ENCODE measurements at regions not wholly inside any gene's neighbourhood (a gene's known extent, or its start where the extent isn't known, plus 50 kb on each side); places are given as distances from the start of the nearest gene placed in this dataset.
A peak's percentile ranks its signal among the peaks of the same experiment; 100 is the strongest.

GRCh38 chr10:27393961-27394360 lies 110.1 kb upstream of the RAB18 start:
- H3K4me3 ChIP-seq (ENCODE audit: control insufficient read depth, low read depth, low read length), result no peak overlapping the region
- TF ChIP-seq CTCF (IDR thresholded peaks at IDR 0.05; ENCODE audit: control insufficient read depth, insufficient read depth, low read depth, low read length, missing control alignments), result no peak
- no peak for DNase-seq (ENCODE audit: low read depth)

DNA sequence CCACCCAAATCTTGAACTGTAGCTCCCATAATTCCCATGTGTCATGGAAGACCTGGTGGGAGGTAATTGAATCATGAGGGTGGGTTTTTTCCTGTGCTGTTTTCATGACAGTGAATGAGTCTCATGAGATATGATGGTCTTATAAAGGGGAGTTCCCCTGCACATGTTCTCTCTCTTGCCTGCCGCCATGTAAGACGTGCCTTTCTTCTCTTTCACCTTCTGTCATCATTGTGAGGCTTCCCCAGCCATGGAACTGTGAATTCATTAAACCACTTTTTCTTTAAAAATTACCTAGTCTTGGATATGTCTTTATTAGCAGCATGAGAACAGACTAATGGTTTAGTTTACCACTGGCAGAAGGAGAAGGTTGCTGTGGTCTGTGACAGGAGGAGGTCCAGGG lies 111.5 kb upstream of the RAB18 start:
- no peak for DNase-seq (ENCODE audit: low read depth)
- no peak for TF ChIP-seq CTCF (IDR thresholded peaks at IDR 0.05; ENCODE audit: control insufficient read depth, insufficient read depth, low read depth, low read length, missing control alignments)
- no peak overlapping the region for H3K4me3 ChIP-seq (ENCODE audit: control insufficient read depth, low read depth, low read length)

GRCh38 chr10:27391916-27392315 lies 112.2 kb upstream of the RAB18 start:
- H3K4me3 ChIP-seq (ENCODE audit: control insufficient read depth, low read depth, low read length), result no peak overlapping the region
- no peak for TF ChIP-seq CTCF (IDR thresholded peaks at IDR 0.05; ENCODE audit: control insufficient read depth, insufficient read depth, low read depth, low read length, missing control alignments)
- DNase-seq (ENCODE audit: low read depth), result no peak

- no peak for TF ChIP-seq CTCF (IDR thresholded peaks at IDR 0.05; ENCODE audit: control insufficient read depth, insufficient read depth, low read depth, low read length, missing control alignments)
- no peak overlapping the region for H3K4me3 ChIP-seq (ENCODE audit: control insufficient read depth, low read depth, low read length)
- DNase-seq (ENCODE audit: low read depth), result no peak
Observed at GRCh38 chr10:27391325-27391724, 112.8 kb upstream of the RAB18 start.

DNA sequence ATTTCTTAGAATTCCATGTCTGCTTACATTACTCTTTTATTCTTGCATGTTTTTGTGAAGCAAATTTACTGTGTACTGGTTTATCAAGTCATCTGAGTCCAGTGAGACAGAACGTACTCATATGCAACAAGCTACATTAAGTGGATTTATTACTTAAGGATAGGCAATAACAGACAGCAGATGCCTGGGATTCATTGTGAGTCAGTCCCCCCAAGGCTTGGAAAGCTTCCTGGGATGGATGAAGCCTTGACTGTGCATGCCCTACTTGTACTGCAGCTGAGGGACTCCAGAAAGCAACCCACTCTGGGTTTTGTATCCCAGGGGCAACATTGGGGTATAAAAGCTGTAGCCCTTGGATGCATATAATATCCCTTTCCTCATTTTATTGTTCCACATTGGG lies 113.4 kb upstream of the RAB18 start:
- no peak for TF ChIP-seq CTCF (IDR thresholded peaks at IDR 0.05; ENCODE audit: control insufficient read depth, insufficient read depth, low read depth, low read length, missing control alignments)
- H3K4me3 ChIP-seq (ENCODE audit: control insufficient read depth, low read depth, low read length), result no peak overlapping the region
- peak; percentile 91 for DNase-seq (ENCODE audit: low read depth)

- H3K4me3 ChIP-seq (ENCODE audit: control insufficient read depth, low read depth, low read length), result no peak overlapping the region
- DNase-seq (ENCODE audit: low read depth), result peak; percentile 44
- TF ChIP-seq CTCF (IDR thresholded peaks at IDR 0.05; ENCODE audit: control insufficient read depth, insufficient read depth, low read depth, low read length, missing control alignments), result no peak
Observed at GRCh38 chr10:27388761-27389399, 115.2 kb upstream of the RAB18 start.

Measured in AG09309 (cell line).